Motor neuron (in vitro differentiated cells): ENCODE measurements at regions not wholly inside any gene's neighbourhood (a gene's known extent, or its start where the extent isn't known, plus 50 kb on each side); places are given as distances from the start of the nearest gene placed in this dataset.

Experiments
- ATAC-seq, 8 experiments: fragments of 200-7000 bp; cut with Tn5 transposase; replicated peaks in 6 of 8; 2 replicates each; pipeline ENCODE4 v1.8.0; 2021; ENCODE audit warnings: mild to moderate bottlenecking in 8 of 8, moderate library complexity in 8 of 8
- H3K27ac ChIP-seq, 2 donors: fragments of 250-450 bp; sonication (Bioruptor Pico); 2 replicates each; pipeline ENCODE4 v1.9.0; 2021; ENCODE audit warnings: antibody characterized with exemption in 2 of 2, mild to moderate bottlenecking in 2 of 2, moderate library complexity in 1 of 2
- H3K4me1 ChIP-seq, 2 donors: fragments of 250-450 bp; sonication (Bioruptor Pico); replicated peaks in 1 of 2; 2 replicates each; pipeline ENCODE4 v1.6.1; 2021; ENCODE audit warnings: antibody characterized with exemption in 2 of 2, mild to moderate bottlenecking in 2 of 2, moderate library complexity in 1 of 2
- H3K4me3 ChIP-seq, 5 donors: fragments of 250-450 bp; sonication (Bioruptor Pico); 2 replicates each; pipeline ENCODE4 v1.9.0; 2021; ENCODE audit warnings: antibody characterized with exemption in 5 of 5, mild to moderate bottlenecking in 5 of 5, moderate library complexity in 4 of 5
- WGBS, 10 experiments: fragments of 450-650 bp; shearing (Covaris generic); methylation state at CpG; one replicate each; pipeline ENCODE4 v1.0.0; 2022; 5-methylcytosine and 5-hydroxymethylcytosine counted together
- in situ Hi-C, 9 experiments: fragments of 400-800 bp; cut with MboI; loops; one replicate each; pipeline ENCODE4 v1.15.0; 2021; ENCODE audit warnings: low sequenced_read_pairs in 9 of 9, low pct_unique_long_range_greater_than_20kb in 2 of 9; ENCODE audit not compliant: unreplicated experiment in 9 of 9

DNA sequence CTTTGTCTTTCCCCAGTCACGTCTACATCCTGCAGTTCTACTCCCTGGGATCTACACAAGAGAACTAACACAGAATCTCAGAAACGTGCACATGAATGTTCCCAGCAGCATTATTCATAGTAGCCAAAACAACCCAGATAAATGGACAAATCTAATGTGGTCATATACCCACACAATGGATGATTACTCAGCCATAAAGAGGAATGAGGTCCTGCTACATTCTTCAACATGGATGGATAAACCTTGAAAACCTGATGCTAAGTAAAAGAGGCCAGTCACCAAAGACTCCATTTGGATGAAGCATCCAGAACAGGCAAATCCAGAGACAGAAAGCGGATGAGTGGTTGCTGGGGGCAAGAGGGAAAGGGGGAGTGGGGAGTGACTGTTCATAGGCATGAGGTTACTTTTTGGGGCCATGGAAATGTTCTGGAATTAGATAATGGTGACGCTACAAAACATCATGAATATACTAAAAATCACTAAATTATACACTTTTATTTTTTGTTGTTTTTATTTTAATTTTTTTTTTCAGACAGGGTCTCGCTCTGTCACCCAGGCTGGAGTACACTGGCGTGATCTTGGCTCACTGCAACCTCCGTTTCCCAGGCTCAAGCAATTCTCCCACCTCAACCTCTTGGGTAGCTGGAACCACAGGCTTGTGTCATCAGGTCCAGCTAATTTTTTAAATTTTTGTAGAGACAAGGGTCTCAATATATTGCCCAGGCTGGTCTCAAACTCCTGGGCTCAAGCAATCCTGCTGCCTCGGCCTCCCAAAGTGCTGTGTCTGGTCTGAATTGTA is 50.8 kb upstream of the DSN1 start:
- in situ Hi-C loops = no loop called here
- ATAC-seq = no peak
- 91 to 100% (median 98%) methylated on average over 2 to 7 of the region's 8 CpGs; no CpG with 5 or more reads in 2 of the 10 experiments for WGBS, 10 experiments
- Histone ChIP-seq H3K4me1 (peaks cover 3 to 16% of the 10 kb centered on the region in 2 donors), H3K4me3 (no peak overlapping the region), H3K27ac (no peak overlapping the region)

- in situ Hi-C loops = no loop called here
- ATAC-seq = peak in 5 of 8 experiments; percentile 97 to 99 (median 97)
- 15 to 100% (median 68%) methylated on average over 1 to 8 of the region's 17 CpGs; no CpG with 5 or more reads in 1 of the 10 experiments for WGBS, 10 experiments
- no peak overlapping the region for H3K27ac ChIP-seq
- no peak overlapping the region for H3K4me3 ChIP-seq
- peaks cover 3 to 9% of the 10 kb centered on the region in 2 donors for H3K4me1 ChIP-seq
Measured at GRCh38 chr20:36825385-36826104, 50.4 kb upstream of the TLDC2 start.
